ENCODE measurements at regions not wholly inside any gene's neighbourhood (a gene's known extent, or its start where the extent isn't known, plus 50 kb on each side); places are given as distances from the start of the nearest gene placed in this dataset.
"Not testable (repeated sequence)": the region's sequence is repeated elsewhere in the genome, so short reads cannot be mapped to it uniquely, and the experiment has no call there.

DNA sequence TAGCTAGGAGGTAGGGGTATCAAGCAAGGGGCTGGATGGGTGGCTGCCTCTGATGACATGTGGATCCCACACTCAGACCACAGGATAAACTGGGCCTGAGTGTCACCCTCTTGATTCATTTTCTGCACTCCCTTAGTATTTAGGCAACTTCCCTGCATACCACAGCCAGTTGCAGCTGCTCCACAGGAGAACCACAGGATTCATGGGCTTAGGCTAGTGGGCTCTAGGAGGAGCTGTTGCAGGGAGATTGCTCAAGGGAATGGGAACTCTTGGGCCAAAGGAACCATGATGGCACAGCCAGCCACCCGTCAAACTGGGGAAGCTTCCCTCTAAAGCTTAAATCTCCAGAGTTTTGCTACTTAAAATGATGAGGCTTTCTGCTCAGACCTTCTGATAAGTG lies 269.7 kb upstream of the ASIC2 start:
- peak; percentile 3 for DNase-seq (ENCODE audit: low spot score)

DNA sequence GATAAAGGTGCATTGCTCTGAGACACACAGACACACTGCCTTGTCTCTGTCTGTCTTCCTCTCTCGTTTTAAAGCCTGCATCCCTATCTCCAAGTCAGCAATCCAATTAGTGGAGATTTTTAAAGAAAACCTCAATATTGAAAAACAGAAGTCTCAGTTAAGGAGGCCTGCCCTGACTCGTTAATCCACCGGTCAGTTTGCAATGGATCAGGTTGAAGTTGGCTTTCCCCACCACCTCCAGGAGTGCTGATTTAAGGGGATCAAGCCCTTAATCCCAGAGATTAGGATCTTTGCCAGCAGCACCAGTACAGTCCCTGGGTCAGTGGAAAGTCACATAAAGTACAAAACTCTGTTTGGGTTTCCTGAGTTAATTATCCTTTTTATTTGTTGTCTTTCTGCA lies 271.1 kb upstream of the ASIC2 start:
- no peak for DNase-seq (ENCODE audit: low spot score)

DNA sequence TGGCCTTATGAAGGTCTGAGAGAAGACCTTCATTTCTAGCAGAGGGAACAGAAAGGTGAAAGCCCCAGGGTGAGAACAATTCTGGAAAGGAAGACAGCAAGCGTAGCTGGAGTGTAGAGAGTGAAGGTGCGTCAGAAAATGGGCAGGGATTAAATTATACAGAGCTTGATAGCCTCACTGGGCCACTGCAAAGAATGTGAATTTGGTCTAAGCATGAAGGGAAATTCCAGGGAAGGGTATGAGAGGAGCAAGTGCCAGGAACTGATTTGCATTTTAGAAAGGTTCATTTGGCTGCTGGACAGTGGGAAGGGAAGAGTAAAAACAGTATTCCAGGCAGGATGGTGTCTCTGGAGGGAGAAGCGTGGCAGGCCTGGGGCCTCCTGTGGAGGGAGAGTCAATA lies 274.1 kb upstream of the ASIC2 start:
- no peak for DNase-seq (ENCODE audit: low spot score)

DNA sequence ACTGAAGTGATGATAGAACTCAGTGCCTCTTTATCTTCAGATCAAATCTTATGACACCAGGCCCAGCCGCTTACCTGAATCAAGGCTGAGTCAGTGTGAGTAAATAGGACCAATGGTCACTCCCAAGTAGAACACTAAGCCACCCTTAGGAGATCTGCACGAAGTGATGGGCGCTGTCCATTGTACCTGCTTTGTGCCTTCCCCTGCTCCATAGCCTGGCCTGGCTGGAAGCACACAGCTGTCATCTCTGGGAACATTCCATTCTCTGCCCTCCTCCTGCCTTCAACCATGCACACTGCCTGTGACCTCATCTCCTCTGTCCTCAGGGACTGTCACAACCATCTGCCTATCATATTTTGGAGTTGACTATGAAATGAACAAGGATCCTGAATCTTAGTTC lies 279.5 kb upstream of the ASIC2 start:
- no peak for DNase-seq (ENCODE audit: low spot score)

DNA sequence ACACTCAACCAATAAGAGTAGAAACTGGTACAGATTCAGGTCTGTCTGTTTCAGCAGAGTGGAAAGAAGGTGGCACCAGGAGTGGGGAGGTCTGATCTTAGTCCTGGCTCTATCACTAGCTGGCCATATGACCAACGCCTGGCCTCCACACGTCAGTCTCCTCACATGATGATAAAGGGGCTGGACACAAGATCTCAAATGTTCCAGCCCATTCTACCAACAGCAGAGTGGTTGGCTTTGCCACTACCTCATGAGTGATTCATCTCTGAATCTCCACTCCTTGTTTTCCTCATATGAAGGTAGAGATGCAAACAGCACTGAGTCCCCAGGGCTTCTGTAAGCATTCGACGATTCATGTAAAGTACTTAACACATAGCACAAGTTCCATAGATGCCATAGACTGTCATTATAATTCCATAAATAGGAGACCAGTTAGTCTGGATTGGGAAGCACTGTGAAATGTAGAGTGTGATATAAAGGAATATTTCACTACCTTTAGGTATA lies 281.9 kb upstream of the ASIC2 start:
- no peak for DNase-seq (ENCODE audit: low spot score)

DNA sequence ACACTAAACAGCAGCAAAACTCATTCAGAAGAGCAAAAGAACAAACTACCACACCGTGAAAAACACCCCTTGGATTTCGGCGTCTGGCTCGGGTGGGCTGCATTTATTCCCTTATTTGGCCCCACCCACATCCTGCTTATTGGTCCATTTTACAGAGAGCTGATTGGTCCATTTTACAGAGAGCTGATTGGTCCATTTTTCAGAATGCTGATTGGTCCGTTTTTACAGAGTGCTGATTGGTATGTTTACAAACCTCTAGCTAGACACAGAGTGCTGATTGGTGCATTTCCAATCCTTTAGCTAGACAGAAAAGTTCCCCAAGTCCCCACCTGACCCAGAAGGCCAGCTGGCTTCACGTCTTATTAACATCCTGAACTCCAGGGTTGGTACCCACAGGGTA lies 286.6 kb upstream of the ASIC2 start:
- not testable (repeated sequence) for DNase-seq (ENCODE audit: low spot score)

DNA sequence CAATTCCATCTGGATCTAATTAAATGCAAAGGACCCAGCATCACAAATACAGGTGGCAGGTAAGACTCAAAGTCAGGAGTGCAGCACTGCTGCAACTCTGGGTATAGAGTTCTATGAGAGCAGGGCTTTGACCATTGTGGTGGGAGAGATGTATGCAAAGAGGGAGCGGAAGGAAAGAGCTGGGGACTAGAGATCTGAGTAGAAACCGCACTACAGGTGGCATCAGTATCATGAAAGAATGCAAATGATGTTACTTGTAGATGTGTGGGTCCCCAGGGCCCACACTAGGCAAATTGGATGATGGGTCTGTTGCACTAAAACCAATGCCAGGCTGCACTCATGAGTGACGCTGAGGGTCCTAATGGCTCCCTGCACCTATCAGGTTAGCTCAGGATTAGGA lies 287.1 kb upstream of the ASIC2 start:
- DNase-seq (ENCODE audit: low spot score): no peak

DNA sequence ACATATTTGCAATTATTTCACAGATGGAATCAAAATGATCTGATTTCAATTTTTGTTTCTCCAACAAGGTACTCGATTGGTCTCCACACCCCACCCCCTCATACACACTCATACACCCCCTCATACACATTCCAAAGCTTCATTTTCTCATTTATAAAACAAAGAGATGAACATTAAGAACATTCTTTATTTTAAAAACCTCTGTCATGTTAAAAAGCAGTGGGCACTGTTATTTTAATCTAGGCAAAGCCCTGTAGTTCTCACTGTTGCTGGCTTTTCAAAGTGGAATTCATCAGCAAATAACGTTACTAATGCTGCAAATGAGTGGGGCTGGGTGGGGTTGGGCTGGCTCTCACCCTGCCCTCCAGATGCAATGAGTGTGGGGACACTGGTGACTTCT lies 289.6 kb upstream of the ASIC2 start:
- DNase-seq (ENCODE audit: low spot score): no peak

DNA sequence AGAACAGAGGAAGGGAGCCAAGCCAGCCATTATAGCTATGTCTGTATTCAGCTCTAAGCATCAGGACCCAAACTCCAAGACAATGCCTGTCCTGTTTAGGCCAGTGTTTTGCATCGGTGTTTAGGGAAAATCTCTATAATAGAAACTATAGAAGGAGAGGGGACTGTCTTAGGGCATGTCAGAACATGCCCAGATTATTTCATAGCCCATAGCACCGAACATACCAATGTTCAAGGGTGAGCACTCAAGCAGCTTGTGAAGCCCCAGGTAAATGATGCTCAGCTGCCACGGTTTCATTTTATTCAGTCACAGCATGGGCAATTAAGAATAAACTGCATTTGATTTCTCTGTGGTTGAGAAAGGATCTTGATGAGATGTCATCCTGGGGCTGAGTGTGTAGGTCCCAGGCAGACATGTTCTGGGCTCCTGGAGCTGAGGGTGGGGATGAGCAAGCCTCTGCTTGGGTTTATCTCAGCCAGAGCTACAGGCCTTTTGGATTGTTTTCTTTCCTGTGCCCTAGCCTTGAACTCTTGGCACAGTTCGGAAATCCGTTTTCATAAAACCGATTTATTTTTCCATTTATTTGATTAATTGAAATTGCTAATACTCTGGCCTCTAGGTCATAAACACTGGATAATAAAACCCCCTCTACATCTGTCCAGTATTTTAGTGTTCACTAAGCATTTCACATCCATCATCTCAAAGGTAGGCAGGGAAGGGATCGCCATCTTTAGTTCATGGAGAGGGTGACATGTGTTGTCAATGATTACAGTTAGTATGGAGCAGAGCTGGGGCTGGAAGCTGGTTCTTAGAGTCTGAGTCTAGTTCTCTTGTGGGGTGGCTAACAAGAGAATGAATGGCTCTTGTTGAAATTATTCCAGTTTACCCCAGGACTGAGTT lies 290.7 kb upstream of the ASIC2 start:
- DNase-seq (ENCODE audit: low spot score): no peak

DNA sequence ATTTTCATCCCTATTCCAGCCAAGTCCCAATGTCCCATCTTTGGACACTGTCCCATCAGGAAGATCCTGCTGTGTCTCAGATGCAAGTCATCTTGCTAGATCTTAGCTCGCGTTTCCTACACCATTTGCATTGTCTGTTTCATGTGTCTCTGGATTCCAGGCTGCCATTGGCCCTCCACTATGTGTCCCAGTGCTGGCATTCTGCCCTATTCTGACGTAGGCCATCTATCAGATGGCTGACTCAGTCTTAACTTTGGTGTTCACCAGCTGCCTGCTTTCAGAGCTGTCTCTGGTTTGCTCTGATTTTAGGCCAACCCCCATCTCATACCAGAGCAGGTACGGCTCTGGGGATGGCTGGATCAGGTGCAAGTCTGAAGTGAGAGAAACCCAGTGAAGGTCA lies 300.9 kb upstream of the ASIC2 start:
- DNase-seq (ENCODE audit: low spot score): peak; percentile 3

DNA sequence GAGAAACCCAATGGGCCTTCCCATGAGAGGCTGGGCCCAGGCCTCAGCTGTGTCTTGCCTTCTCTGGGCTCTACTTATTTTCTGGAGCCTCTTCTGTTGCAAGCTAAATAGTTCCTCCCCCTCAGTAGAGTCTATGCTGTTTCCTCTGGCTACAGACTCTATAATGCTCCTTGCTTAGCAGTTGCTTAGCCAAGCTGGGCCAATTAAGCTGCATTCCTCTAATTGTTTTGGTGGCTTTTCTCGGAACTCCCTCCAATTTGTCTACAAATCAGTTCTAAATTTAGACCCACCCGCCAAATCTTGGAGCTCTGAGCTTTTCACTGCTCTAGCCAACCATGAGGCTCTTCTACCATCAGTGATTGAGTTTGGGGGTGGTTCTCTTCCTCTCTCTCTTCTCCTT lies 302.7 kb upstream of the ASIC2 start:
- no peak for DNase-seq (ENCODE audit: low spot score)

DNA sequence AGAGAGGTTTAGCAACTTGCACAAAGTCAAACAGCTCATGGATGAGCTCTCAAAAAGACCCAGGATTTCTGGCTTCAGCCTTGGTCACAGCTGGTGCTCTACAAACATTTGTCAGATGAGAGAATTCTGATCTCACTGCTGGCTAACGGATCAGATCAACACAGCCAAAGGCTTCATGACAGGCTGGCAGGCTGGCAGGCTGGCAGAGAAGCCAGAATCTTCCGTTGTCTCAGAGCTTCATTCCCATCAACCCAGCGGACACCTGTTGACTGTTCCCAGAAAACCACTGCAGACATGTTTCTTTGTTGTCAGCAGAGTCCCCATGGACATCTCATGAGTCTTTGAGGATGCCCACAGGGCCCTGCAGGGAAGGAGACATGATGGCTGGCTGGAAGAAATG lies 303.8 kb upstream of the ASIC2 start:
- DNase-seq (ENCODE audit: low spot score): peak; percentile 39

DNA sequence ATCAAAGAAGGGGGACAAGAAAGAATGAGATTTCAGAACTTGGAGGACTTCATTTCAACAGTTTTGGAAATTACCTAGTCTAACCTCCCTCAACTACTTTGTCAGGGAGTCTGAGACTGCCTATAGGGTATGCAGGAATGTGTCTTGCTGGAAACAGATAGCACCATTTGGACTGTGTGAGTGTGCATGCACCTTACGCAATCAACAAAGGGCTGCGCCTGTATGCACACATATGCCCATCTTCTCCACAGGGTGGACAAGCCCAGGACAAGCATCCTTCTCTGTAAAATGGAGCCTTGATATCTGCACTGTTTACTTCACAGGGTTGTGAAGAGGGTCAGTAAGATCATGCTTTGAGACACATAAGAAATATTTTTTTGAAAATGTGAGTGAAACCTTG lies 305.7 kb upstream of the ASIC2 start:
- no peak for DNase-seq (ENCODE audit: low spot score)

DNA sequence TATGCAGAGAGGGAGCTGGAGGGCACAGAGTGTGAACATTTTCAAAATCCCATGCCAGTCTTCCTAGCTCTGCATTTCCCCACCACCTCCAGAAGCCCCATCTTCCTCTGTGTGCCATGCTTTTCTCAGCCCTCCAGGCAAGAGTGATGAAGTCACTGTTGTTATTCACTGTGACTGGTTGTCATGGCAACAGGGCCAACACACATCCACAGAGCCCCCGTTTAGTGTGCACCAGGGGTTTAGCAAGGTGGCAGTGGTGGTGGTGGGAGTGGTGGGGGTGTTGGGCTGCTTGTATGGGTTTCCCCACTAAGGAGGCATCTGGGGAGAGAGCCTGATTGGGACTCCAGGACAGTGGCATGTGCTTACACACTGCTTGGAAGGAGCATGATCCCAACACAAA lies 309.9 kb upstream of the ASIC2 start:
- DNase-seq (ENCODE audit: low spot score): no peak

DNA sequence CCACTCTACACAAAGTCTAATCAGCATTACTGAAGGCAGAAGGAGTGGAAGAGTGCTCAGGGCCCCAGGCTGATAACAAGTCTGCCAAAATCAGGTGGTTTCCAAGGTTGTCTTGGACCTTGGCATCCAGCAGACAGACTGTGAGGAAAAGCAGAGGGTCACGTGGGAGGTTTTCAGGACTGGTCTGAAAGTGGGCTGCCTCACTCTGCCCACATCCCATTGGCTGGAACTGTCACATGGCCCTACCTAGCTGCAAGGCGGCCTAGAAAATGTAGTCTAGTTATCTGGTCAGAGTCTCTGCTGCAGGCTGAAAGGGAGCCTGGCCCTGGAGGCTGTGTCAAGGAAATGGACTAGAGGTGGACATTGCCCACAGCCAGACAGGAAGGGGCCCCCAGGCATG lies 310.7 kb upstream of the ASIC2 start:
- no peak for DNase-seq (ENCODE audit: low spot score)

DNA sequence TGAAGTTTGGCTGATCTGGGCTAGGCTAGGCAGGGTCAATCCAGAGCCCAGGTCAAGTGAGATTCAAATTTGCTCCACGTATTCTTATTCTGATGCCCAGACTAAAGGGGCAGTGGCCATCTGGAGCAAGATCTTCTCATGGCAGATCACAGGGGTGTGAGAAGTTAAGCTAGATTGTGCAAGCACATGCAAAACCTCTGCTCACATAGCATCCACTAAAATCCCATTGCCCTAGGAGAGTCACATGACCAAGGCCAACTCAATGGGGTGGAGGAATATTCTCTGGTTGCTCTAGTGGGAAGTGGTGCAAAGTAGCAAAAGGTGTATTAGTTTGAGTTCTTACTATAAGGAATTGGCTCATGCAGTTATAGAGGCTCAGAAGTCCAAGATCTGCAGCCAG lies 318.4 kb upstream of the ASIC2 start:
- no peak for DNase-seq (ENCODE audit: low spot score)

DNA sequence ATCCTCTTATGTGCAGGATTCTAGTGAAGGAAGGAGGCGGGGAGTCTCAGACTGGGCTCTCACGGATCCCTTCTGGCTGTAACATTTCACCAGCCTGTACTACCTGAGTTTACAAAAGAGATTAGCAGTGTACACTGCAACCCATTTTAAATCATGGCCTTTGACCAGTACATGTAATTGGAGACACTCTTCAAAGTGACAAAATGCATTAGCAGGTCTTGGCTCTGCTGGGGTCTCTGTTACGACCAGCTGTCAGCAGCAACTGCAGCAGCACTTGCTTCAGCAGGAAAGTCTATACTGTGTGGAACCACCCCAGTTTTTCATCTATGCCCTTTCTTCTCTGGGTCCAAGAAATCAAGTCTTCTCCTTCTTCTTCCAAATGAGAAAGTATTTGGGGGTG lies 322.8 kb upstream of the ASIC2 start:
- no peak for DNase-seq (ENCODE audit: low spot score)

DNA sequence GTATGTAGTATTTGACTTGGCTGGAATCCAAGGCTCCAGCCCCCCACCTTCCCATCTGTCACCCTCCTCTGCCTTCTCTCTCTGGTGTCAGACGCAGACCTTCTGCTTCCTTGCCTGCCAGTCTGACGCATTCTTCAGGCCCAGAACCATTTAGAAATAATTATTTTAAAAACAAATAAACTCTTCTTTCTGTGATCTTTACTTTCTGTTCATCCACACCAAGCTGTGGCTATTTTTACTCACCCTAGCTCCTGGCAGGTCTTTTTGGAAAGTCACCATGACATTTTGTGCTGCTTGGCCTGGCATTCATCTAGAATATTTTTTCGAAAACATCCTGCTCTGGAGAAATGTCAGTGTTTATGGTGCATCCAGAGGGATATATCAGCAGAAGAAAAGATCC lies 330.7 kb upstream of the ASIC2 start:
- DNase-seq (ENCODE audit: low spot score): no peak

DNA sequence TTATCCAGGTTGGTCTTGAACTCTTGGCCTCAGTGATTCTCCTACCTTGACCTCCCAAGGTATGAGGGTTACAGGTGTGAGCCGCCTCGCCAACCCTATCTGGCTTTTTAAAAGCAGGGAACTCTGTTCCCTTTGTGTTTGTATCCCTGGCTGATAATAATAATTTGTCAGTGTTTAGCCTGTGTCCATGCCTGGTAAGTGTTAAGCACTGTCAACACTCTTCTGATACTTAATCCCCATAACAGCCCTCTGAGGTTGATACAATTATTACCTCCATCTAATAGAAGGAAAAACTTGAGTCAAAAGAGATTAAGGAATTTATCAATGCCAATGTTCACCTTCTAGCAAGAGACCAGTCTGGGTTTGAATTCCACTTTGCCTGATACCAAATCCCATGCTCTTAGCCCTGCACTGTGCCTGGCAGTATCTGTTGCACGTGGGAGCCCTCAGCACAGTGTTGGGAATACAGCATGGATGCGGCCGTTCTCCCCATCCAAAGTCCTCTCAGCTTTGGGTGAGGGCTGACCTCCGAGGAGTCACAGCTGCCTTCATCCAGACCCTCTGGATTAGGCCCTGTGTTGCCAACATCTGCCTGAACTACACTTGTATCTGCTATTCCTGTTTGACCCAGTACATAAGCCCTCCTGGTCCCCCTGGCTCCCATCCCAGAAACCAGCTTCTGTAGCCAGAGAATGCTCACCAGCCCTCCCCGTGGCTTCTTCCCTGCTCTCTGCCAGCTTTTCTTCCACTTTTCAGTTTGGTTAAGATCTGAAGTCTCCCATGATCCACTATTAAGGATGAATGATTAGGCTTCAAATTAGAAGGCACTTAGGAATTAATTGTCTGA lies 335.6 kb upstream of the ASIC2 start:
- no peak for DNase-seq (ENCODE audit: low spot score)

DNA sequence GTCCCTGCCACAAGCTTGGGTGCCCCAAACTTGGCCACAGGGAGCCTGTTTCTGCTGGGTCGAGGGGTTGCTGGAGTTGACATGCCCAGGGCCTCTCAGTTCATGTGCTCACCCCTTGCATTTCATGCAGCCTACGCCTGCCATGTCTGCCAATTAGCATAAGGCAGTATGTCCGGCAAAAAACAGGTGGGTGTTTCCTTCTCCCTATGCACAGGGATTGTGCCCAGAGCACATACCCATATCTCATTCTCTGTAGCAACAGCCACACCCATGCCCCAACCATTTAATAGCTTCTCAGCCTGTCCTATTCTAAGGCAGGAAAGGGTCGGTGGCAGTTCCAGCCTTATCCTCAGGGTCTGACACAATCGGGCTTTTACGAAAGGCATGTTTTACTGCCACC lies 340.4 kb upstream of the ASIC2 start:
- no peak for DNase-seq (ENCODE audit: low spot score)

DNA sequence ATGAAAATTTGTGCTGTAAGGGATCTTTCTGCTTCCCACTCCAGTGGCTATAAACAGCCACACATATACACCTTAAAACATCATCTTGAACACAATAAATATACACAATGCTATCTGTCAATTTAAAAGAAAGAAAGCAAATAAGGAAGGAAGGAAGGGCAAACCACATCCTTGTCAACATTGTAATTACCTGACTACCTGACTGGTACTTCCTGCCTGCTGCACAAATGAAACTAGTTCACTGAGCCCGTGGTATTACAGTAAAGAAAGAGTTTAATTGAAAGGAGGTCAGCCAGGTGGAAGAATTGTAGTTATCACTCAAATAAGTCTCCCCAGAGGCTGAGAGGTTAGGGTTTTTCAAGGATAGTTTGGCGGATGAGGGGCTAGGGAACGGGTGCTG lies 344.4 kb upstream of the ASIC2 start:
- DNase-seq (ENCODE audit: low spot score): no peak

DNA sequence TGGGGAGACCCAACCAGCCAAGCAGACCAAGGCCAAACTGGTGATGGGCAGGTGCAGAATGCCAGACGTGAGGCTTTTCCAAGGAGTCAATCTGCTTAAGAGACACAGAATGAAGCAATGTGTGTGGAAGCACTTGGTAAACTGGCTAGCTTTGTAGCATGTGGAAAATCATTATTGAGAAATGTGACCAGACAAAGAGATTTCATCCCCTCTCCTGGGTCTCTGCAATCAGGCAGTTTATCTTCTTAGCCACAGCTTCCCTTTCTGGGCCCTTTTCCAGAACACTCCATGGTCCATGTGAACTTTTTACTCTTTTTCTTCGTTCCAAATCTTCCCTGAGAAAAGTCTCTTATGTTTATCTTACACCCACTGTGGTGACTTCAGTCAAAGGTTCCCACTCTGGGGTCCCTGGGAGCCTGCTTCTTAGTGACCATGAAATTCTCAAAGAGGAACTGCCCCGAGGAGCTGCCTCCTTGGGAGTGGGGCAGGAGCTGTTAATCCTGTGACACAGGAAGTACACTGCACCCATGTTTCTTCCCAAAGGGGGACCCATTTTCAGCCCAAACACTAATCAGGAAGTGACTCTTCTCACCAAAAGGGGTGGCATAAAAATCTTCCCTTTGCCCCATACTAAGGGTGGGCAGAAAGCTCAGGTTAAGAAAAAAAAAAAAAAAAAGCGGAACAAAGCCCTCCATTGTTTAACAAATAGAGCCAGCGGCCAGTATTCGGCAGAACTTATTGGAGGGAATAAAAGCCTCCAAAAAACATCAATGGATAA lies 346.2 kb upstream of the ASIC2 start:
- no peak for DNase-seq (ENCODE audit: low spot score)

All from pons (tissue), 1 donor.